OCI-LY7 (cell line): ENCODE measurements at regions not wholly inside any gene's neighbourhood (a gene's known extent, or its start where the extent isn't known, plus 50 kb on each side); places are given as distances from the start of the nearest gene placed in this dataset.

Source experiments
- BruUV-seq: library from RNA; stranded (reverse); fragments of 400-500 nt; replicated peaks from 2 replicates; lab custom pipeline; 2021; lab: Mats Ljungman, UMichigan
- CTCF ChIA-PET: fragments of 300-600 bp; sonication (Branson Sonifier 250); formaldehyde crosslinking; loops from one replicate; lab custom pipeline; 2022; ENCODE audit warnings: antibody characterized with exemption; ENCODE audit not compliant: unreplicated experiment; lab: Charles Lee
- POLR2A ChIA-PET: fragments of 300-600 bp; sonication (Branson Sonifier 250); formaldehyde crosslinking; loops from one replicate; lab custom pipeline; 2022; ENCODE audit warnings: antibody characterized with exemption; lab: Charles Lee
- DNase-seq: peaks from one replicate; pipeline ENCODE4 v3.0.0-alpha.2; 2015; ENCODE audit warnings: low spot score
- H2AFZ ChIP-seq: fragments of 200-600 bp; sonication (generic), shearing (Covaris generic); 2 replicates; pipeline ENCODE4 v1.6.1; 2014; ENCODE audit warnings: mild to moderate bottlenecking, antibody characterized with exemption, low read length, moderate library complexity
- H3K27ac ChIP-seq: fragments of 200-600 bp; sonication (generic); 2 replicates; pipeline ENCODE4 v1.5.1; 2014; ENCODE audit warnings: mixed run types, low read depth, mild to moderate bottlenecking, moderate library complexity, low read length, inconsistent platforms; ENCODE audit not compliant: poor library complexity, severe bottlenecking
- H3K36me3 ChIP-seq: fragments of 200-600 bp; sonication (generic); 2 replicates; pipeline ENCODE4 v1.6.1; 2014; ENCODE audit warnings: mild to moderate bottlenecking, antibody characterized with exemption, low read length, moderate library complexity, mixed read lengths; ENCODE audit not compliant: insufficient read depth
- H3K4me1 ChIP-seq: fragments of 200-600 bp; sonication (generic); 2 replicates; pipeline ENCODE4 v1.5.1; 2014; ENCODE audit warnings: mild to moderate bottlenecking, low read length; ENCODE audit not compliant: insufficient read depth, poor library complexity, severe bottlenecking
- H3K4me2 ChIP-seq: fragments of 200-600 bp; sonication (generic); 2 replicates; pipeline ENCODE4 v1.6.1; 2014; ENCODE audit warnings: mild to moderate bottlenecking, low read length
- H3K4me3 ChIP-seq: fragments of 200-600 bp; sonication (generic); 2 replicates; pipeline ENCODE4 v1.5.1; 2014; ENCODE audit warnings: mild to moderate bottlenecking, low read depth, low read length; ENCODE audit not compliant: poor library complexity, severe bottlenecking
- H3K79me2 ChIP-seq: fragments of 200-600 bp; sonication (generic); 2 replicates; pipeline ENCODE4 v1.6.1; 2016; ENCODE audit warnings: low read depth, mild to moderate bottlenecking, low read length, moderate library complexity, mixed read lengths; ENCODE audit not compliant: insufficient read depth
- H3K9me2 ChIP-seq: fragments of 200-600 bp; sonication (generic); 2 replicates; pipeline ENCODE4 v1.6.1; 2016; ENCODE audit warnings: mild to moderate bottlenecking, low read length, mixed read lengths; ENCODE audit not compliant: insufficient read depth
- H3K9me3 ChIP-seq: fragments of 200-600 bp; sonication (generic); 2 replicates; pipeline ENCODE4 v1.6.1; 2014; ENCODE audit warnings: mild to moderate bottlenecking, mixed run types, low read length, mixed read lengths
- H4K20me1 ChIP-seq: fragments of 200-600 bp; sonication (generic); 2 replicates; pipeline ENCODE4 v1.6.1; 2014; ENCODE audit warnings: mild to moderate bottlenecking, antibody characterized with exemption, low read length, moderate library complexity, mixed read lengths; ENCODE audit not compliant: insufficient read depth
- EZH2phosphoT487 ChIP-seq: fragments of 200-600 bp; sonication (generic); IDR thresholded peaks from 2 replicates; pipeline ENCODE4 v1.6.1; 2018; ENCODE audit warnings: low read depth, borderline replicate concordance, mild to moderate bottlenecking, mixed run types, antibody characterized with exemption, low read length, moderate library complexity, mixed read lengths
- intact Hi-C: fragments of 100-400 bp; cut with micrococcal nuclease; formaldehyde crosslinking; loops from one replicate; pipeline ENCODE4 v1.10.0; 2022; ENCODE audit not compliant: unreplicated experiment
- TF ChIP-seq, protein P1 (sequence below): fragments of 200-600 bp; sonication (generic); conservative IDR thresholded peaks from 2 replicates; pipeline ENCODE4 v1.5.1; 2014; ENCODE audit warnings: mild to moderate bottlenecking, antibody characterized with exemption, low read length, moderate library complexity, mixed read lengths

GRCh38 chr4:45831692-45832091 is 292.2 kb downstream of the GABRG1 start:
- Histone ChIP-seq H3K4me2 (no peak overlapping the region), H3K4me1 (no peaks in the 10 kb centered on the region), H4K20me1 (no peaks in the 10 kb centered on the region), H3K9me3 (no peaks in the 10 kb centered on the region), H3K27ac (no peak overlapping the region), H3K79me2 (no peaks in the 10 kb centered on the region), H3K4me3 (no peak overlapping the region), H2AFZ (no peak overlapping the region), H3K36me3 (no peaks in the 10 kb centered on the region), H3K9me2 (no peaks in the 10 kb centered on the region)
- ChIA-PET CTCF (no interaction called here), POLR2A (no interaction called here)
- TF ChIP-seq, protein P1, sequence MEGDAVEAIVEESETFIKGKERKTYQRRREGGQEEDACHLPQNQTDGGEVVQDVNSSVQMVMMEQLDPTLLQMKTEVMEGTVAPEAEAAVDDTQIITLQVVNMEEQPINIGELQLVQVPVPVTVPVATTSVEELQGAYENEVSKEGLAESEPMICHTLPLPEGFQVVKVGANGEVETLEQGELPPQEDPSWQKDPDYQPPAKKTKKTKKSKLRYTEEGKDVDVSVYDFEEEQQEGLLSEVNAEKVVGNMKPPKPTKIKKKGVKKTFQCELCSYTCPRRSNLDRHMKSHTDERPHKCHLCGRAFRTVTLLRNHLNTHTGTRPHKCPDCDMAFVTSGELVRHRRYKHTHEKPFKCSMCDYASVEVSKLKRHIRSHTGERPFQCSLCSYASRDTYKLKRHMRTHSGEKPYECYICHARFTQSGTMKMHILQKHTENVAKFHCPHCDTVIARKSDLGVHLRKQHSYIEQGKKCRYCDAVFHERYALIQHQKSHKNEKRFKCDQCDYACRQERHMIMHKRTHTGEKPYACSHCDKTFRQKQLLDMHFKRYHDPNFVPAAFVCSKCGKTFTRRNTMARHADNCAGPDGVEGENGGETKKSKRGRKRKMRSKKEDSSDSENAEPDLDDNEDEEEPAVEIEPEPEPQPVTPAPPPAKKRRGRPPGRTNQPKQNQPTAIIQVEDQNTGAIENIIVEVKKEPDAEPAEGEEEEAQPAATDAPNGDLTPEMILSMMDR: no peak
- no peak for TF ChIP-seq EZH2phosphoT487
- intact Hi-C loops: no loop called here
- DNase-seq: no peak
- BruUV-seq: no TSS peak

DNA sequence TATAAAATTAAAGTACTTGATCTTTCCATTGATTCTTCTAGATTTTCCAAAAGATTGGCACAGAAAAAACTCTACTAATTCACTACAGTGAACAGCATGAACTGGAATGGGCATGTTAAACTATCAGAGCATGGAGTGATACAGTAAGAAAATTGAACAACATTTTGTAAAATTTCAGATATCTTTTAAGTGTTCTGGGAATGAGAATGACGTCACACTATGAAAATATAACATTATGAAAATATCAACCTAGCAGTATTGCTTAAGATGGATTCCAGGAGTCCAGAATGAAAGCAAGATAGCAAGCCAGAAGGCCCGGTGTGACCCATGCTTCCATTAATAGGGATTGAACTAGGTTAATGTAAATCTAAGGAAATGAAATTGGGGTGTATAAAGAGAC is 319.9 kb downstream of the GABRG1 start:
- Histone ChIP-seq H3K4me1 (no peaks in the 10 kb centered on the region), H3K9me3 (no peaks in the 10 kb centered on the region), H4K20me1 (no peaks in the 10 kb centered on the region), H3K4me3 (no peak overlapping the region), H2AFZ (no peak overlapping the region), H3K79me2 (no peaks in the 10 kb centered on the region), H3K4me2 (no peak overlapping the region), H3K36me3 (no peaks in the 10 kb centered on the region), H3K27ac (no peak overlapping the region), H3K9me2 (no peaks in the 10 kb centered on the region)
- POLR2A ChIA-PET: no interaction called here
- BruUV-seq: no TSS peak
- TF ChIP-seq, protein P1: no peak
- TF ChIP-seq EZH2phosphoT487: no peak
- CTCF ChIA-PET: no interaction called here
- intact Hi-C loops: no loop called here
- DNase-seq: no peak

DNA sequence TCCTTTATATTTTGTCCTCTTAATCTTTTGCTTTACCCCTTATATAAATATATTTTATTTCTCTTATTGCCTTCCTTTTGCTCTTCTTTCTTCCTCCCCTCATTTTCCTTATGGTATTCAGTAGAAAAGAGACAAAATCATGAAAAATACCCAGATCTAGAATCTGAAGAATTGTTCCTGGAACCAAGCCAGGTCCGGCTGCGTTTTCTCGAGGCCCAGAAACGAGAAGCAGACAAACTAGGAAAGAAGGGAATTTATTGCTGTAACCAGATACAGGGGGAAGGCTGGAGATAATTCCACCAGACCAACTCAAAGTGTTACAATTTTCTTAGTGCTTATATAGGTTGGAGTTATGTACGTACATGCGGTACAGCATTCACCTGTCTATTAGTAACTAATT is 328.7 kb downstream of the GABRG1 start:
- no peaks in the 10 kb centered on the region for H3K79me2 ChIP-seq
- intact Hi-C loops: no loop called here
- no peaks in the 10 kb centered on the region for H3K36me3 ChIP-seq
- ChIA-PET CTCF (no interaction called here), POLR2A (no interaction called here)
- H3K27ac ChIP-seq: no peak overlapping the region
- DNase-seq: no peak
- no peak overlapping the region for H3K4me2 ChIP-seq
- no peaks in the 10 kb centered on the region for H3K4me1 ChIP-seq
- H2AFZ ChIP-seq: no peak overlapping the region
- H4K20me1 ChIP-seq: no peaks in the 10 kb centered on the region
- TF ChIP-seq EZH2phosphoT487: no peak
- TF ChIP-seq, protein P1: no peak
- no TSS peak for BruUV-seq
- no peaks in the 10 kb centered on the region for H3K9me3 ChIP-seq
- H3K9me2 ChIP-seq: no peaks in the 10 kb centered on the region
- no peak overlapping the region for H3K4me3 ChIP-seq
